HG02943 (cell line): ENCODE measurements at regions not wholly inside any gene's neighbourhood (a gene's known extent, or its start where the extent isn't known, plus 50 kb on each side); places are given as distances from the start of the nearest gene placed in this dataset.
"Not testable (repeated sequence)": the region's sequence is repeated elsewhere in the genome, so short reads cannot be mapped to it uniquely, and the experiment has no call there.

Source experiments
- ATAC-seq: cut with Tn5 transposase; IDR thresholded peaks from one replicate; pipeline ENCODE4 v1.9.1; 2021; ENCODE audit warnings: mild to moderate bottlenecking, low read depth, moderate library complexity; ENCODE audit not compliant: unreplicated experiment

GRCh38 chr12:131192951-131193350 is 239.2 kb downstream of the ADGRD1 start:
- no peak for ATAC-seq

GRCh38 chr12:131194166-131194565 is 240.5 kb downstream of the ADGRD1 start:
- no peak for ATAC-seq

- no peak for ATAC-seq
These were observed 242.1 kb downstream of the ADGRD1 start for GRCh38 chr12:131195796-131196195.

- ATAC-seq: no peak
These were observed 242.5 kb downstream of the ADGRD1 start for GRCh38 chr12:131196220-131196619.

- no peak for ATAC-seq
These were observed 243.8 kb downstream of the ADGRD1 start for GRCh38 chr12:131197490-131197889.

- ATAC-seq: no peak
These were observed 245.5 kb downstream of the ADGRD1 start for GRCh38 chr12:131199221-131199620.

- not testable (repeated sequence) for ATAC-seq
These were observed 248.2 kb downstream of the ADGRD1 start for GRCh38 chr12:131201912-131202311.

GRCh38 chr12:131202592-131203378 is 249.1 kb downstream of the ADGRD1 start:
- no peak for ATAC-seq

GRCh38 chr12:131203666-131204415 is 250.1 kb downstream of the ADGRD1 start:
- ATAC-seq: no peak

GRCh38 chr12:131204416-131205274 is 250.9 kb downstream of the ADGRD1 start:
- no peak for ATAC-seq

GRCh38 chr12:131205275-131205933 is 251.7 kb downstream of the ADGRD1 start:
- ATAC-seq: not testable (repeated sequence)

GRCh38 chr12:131206630-131207299 is 253.1 kb downstream of the ADGRD1 start:
- ATAC-seq: not testable (repeated sequence)

GRCh38 chr12:131207300-131207660 is 253.6 kb downstream of the ADGRD1 start:
- not testable (repeated sequence) for ATAC-seq

- ATAC-seq: not testable (repeated sequence)
These were observed 254.1 kb downstream of the ADGRD1 start for GRCh38 chr12:131207841-131208240.

- no peak for ATAC-seq
These were observed 254.7 kb downstream of the ADGRD1 start for GRCh38 chr12:131208425-131208824.

- no peak for ATAC-seq
These were observed 255.7 kb downstream of the ADGRD1 start for GRCh38 chr12:131209082-131210070.

- ATAC-seq: no peak
These were observed 257.0 kb downstream of the ADGRD1 start for GRCh38 chr12:131210506-131211339.
